Smooth muscle cell of the brain vasculature (primary cell): ENCODE measurements at regions not wholly inside any gene's neighbourhood (a gene's known extent, or its start where the extent isn't known, plus 50 kb on each side); places are given as distances from the start of the nearest gene placed in this dataset.
"Not testable (repeated sequence)": the region's sequence is repeated elsewhere in the genome, so short reads cannot be mapped to it uniquely, and the experiment has no call there.

Experiments
- DNase-seq: peaks from one replicate; pipeline ENCODE4 v3.0.0-alpha.2; 2012; ENCODE audit warnings: low read depth, low spot score

- no peak for DNase-seq
Measured at GRCh38 chr1:29397981-29398380, 161.7 kb downstream of the PTPRU start.

GRCh38 chr1:29397256-29397590 lies 160.9 kb downstream of the PTPRU start:
- no peak for DNase-seq

- no peak for DNase-seq
Measured at GRCh38 chr1:29396438-29397255, 160.3 kb downstream of the PTPRU start.

GRCh38 chr1:29395736-29396437 lies 159.6 kb downstream of the PTPRU start:
- no peak for DNase-seq

- DNase-seq: no peak
Measured at GRCh38 chr1:29394521-29395225, 158.4 kb downstream of the PTPRU start.

- no peak for DNase-seq
Measured at GRCh38 chr1:29393451-29393826, 157.1 kb downstream of the PTPRU start.

GRCh38 chr1:29392486-29393450 lies 156.4 kb downstream of the PTPRU start:
- no peak for DNase-seq

- DNase-seq: no peak
Measured at GRCh38 chr1:29392036-29392435, 155.7 kb downstream of the PTPRU start.

- no peak for DNase-seq
Measured at GRCh38 chr1:29391362-29391880, 155.1 kb downstream of the PTPRU start.

- DNase-seq: no peak
Measured at GRCh38 chr1:29390491-29391361, 154.4 kb downstream of the PTPRU start.

- DNase-seq: no peak
Measured at GRCh38 chr1:29390075-29390474, 153.8 kb downstream of the PTPRU start.

- DNase-seq: no peak
Measured at GRCh38 chr1:29389533-29390041, 153.3 kb downstream of the PTPRU start.

- DNase-seq: no peak
Measured at GRCh38 chr1:29388884-29389283, 152.6 kb downstream of the PTPRU start.

- DNase-seq: no peak
Measured at GRCh38 chr1:29388170-29388569, 151.8 kb downstream of the PTPRU start.

- no peak for DNase-seq
Measured at GRCh38 chr1:29387210-29387609, 150.9 kb downstream of the PTPRU start.

- DNase-seq: not testable (repeated sequence)
Measured at GRCh38 chr1:29386453-29386852, 150.1 kb downstream of the PTPRU start.

- no peak for DNase-seq
Measured at GRCh38 chr1:29385966-29386365, 149.6 kb downstream of the PTPRU start.

- no peak for DNase-seq
Measured at GRCh38 chr1:29384496-29385015, 148.2 kb downstream of the PTPRU start.

- DNase-seq: peak; percentile 46
Measured at GRCh38 chr1:29383746-29384371, 147.5 kb downstream of the PTPRU start.
